Common myeloid progenitor, CD34-positive (primary cell): ENCODE measurements at regions not wholly inside any gene's neighbourhood (a gene's known extent, or its start where the extent isn't known, plus 50 kb on each side); places are given as distances from the start of the nearest gene placed in this dataset.

Source experiments
- CTCF ChIA-PET: fragments of 350-600 bp; sonication (Branson Sonifier 250); formaldehyde crosslinking; loops from one replicate; lab custom pipeline; 2021; ENCODE audit warnings: antibody characterized with exemption; lab: Charles Lee
- POLR2A ChIA-PET: fragments of 350-600 bp; sonication (Branson Sonifier 250); formaldehyde crosslinking; loops from one replicate; lab custom pipeline; 2021; ENCODE audit warnings: antibody characterized with exemption; lab: Charles Lee
- DNase-seq, 3 donors: peaks; one replicate each; pipeline versions ENCODE4 v3.0.0 to v3.0.0-alpha.2; 2013
- H3K27ac ChIP-seq, 2 experiments: 1 replicate in 1 of 2; 2 replicates in 1 of 2; pipeline ENCODE4 v1.7.0; 2013; ENCODE audit warnings: inconsistent platforms in 2 of 2, low read length in 2 of 2, mild to moderate bottlenecking in 2 of 2, low read depth in 1 of 2, moderate library complexity in 1 of 2; ENCODE audit not compliant: severe bottlenecking in 2 of 2, insufficient read depth in 1 of 2, poor library complexity in 1 of 2
- H3K27me3 ChIP-seq, 5 experiments: replicated peaks in 2 of 5; 1 replicate in 3 of 5; 2 replicates in 2 of 5; pipeline versions ENCODE4 v1.6.1 to v1.7.0; 2013; ENCODE audit warnings: low read length in 4 of 5, mild to moderate bottlenecking in 2 of 5, moderate library complexity in 2 of 5, inconsistent platforms in 1 of 5; ENCODE audit not compliant: insufficient read depth in 5 of 5, control insufficient read depth in 4 of 5
- H3K36me3 ChIP-seq, 4 experiments: 1 replicate in 2 of 4; 2 replicates in 2 of 4; pipeline versions ENCODE4 v1.6.1 to v1.7.0; 2013; ENCODE audit warnings: low read length in 3 of 4, control low read depth in 1 of 4, mild to moderate bottlenecking in 1 of 4; ENCODE audit not compliant: control insufficient read depth in 4 of 4, insufficient read depth in 4 of 4
- H3K4me1 ChIP-seq, 4 experiments: 1 replicate in 3 of 4; 2 replicates in 1 of 4; pipeline versions ENCODE4 v1.6.1 to v1.7.1; 2013; ENCODE audit warnings: low read length in 3 of 4, mild to moderate bottlenecking in 3 of 4, control low read depth in 1 of 4, inconsistent platforms in 1 of 4, moderate library complexity in 1 of 4; ENCODE audit not compliant: control insufficient read depth in 4 of 4, insufficient read depth in 4 of 4; ENCODE audit errors: control extremely low read depth in 1 of 4
- H3K4me3 ChIP-seq, 7 experiments: 1 replicate in 4 of 7; 2 replicates in 3 of 7; pipeline versions ENCODE4 v1.5.1 to v1.7.0; 2013; ENCODE audit warnings: mild to moderate bottlenecking in 7 of 7, low read length in 6 of 7, moderate library complexity in 6 of 7, inconsistent platforms in 2 of 7, low read depth in 2 of 7, control low read depth in 1 of 7; ENCODE audit not compliant: insufficient read depth in 4 of 7, control insufficient read depth in 1 of 7; ENCODE audit errors: extremely low read depth in 1 of 7
- H3K9me3 ChIP-seq, 5 experiments: 1 replicate in 4 of 5; 2 replicates in 1 of 5; pipeline versions ENCODE4 v1.6.1 to v1.7.1; 2013; ENCODE audit warnings: low read length in 4 of 5, mild to moderate bottlenecking in 2 of 5, inconsistent platforms in 1 of 5, low read depth in 1 of 5, moderate library complexity in 1 of 5; ENCODE audit not compliant: control insufficient read depth in 4 of 5, insufficient read depth in 2 of 5; ENCODE audit errors: control extremely low read depth in 1 of 5
- WGBS: methylation state at CpG from one replicate; pipeline ENCODE4 v1.1.5; 2013; ENCODE audit not compliant: insufficient coverage; 5-methylcytosine and 5-hydroxymethylcytosine counted together

GRCh38 chr14:22500954-22501726 lies 87.9 kb downstream of the DAD1 start:
- 92% methylated on average over 5 of the region's 10 CpGs for WGBS
- Histone ChIP-seq H3K4me3 (no peak overlapping the region), H3K36me3 (no peaks in the 10 kb centered on the region), H3K4me1 (peaks cover 0 to 17% (median 10%) of the 10 kb centered on the region in 4 experiments), H3K27ac (no peak overlapping the region), H3K27me3 (peaks cover 0 to 2% (median 2%) of the 10 kb centered on the region in 5 experiments), H3K9me3 (no peaks in the 10 kb centered on the region)
- ChIA-PET POLR2A (no interaction called here), CTCF (interaction anchor here (0.8 to 2.4 kb wide), 8 partner anchors 9 to 69 kb away, joined by 3 to 7 read pairs (median 3); no protein-coding TSS in a partner anchor)
- DNase-seq: no peak

DNA sequence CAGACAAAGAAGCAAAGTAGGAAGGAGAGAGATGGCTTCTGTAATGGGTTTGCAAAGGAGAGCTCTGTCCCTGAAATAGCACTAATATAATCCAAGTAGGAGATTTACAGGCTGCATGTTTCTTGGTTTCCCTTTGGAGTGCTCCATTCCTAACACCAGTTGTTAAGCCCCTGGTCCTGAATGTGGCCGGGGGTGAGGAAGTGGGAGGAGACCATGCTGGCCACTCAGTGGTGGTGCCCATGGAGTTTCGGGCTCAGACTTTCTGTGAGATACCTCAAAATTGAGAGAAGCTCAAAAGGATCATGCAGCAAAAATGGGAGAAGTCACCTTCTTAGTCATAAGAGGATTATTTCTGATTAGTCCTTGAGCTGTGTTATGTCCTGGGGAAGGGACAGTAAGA lies 88.5 kb downstream of the DAD1 start:
- H3K27ac ChIP-seq: no peak overlapping the region
- no peaks in the 10 kb centered on the region for H3K9me3 ChIP-seq
- peaks cover 0 to 17% (median 10%) of the 10 kb centered on the region in 4 experiments for H3K4me1 ChIP-seq
- CTCF ChIA-PET: interaction anchor here (0.8 to 2.4 kb wide), 8 partner anchors 10 to 400 kb away, joined by 3 to 7 read pairs (median 3); no protein-coding TSS in a partner anchor
- no peaks in the 10 kb centered on the region for H3K36me3 ChIP-seq
- WGBS: 91% methylated on average over 2 of the region's 2 CpGs
- peaks cover 0 to 4% (median 2%) of the 10 kb centered on the region in 5 experiments for H3K27me3 ChIP-seq
- no peak for DNase-seq
- H3K4me3 ChIP-seq: no peak overlapping the region
- POLR2A ChIA-PET: no interaction called here

DNA sequence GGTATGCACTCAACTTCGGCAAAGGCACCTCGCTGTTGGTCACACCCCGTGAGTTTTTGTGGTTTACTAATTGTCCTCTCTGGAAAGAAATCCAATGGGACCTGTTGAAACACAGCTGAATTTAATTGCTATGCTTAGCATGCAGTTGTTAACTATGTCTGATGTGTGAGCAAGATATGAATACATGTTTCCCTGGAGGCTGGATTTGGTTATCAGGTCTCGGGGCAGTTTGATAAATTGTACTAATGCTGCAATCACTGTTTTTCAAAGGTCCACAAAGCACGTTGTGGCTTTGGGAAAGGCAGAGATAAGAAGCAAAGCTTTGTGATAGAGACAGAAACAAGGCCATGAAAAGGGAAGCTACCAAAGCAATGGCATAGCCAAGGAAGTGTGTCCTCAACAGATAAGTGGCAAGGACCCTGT lies 91.3 kb downstream of the DAD1 start:
- Histone ChIP-seq H3K27ac (no peak overlapping the region), H3K9me3 (no peaks in the 10 kb centered on the region), H3K36me3 (no peaks in the 10 kb centered on the region), H3K4me1 (peaks cover 0 to 17% (median 10%) of the 10 kb centered on the region in 4 experiments), H3K27me3 (peaks cover 0 to 12% (median 7%) of the 10 kb centered on the region in 5 experiments), H3K4me3 (no peak overlapping the region)
- peak; percentile 83 to 92 (median 84) for DNase-seq
- POLR2A ChIA-PET: interaction anchor here (0.6 kb wide), 1 partner anchor 73 kb away, joined by 3 read pairs; no protein-coding TSS in a partner anchor
- CTCF ChIA-PET: interaction anchor here (1.0 to 2.2 kb wide), 15 partner anchors 9 to 179 kb away, joined by 3 to 11 read pairs (median 4); no protein-coding TSS in a partner anchor
- 13% methylated on average over 5 of the region's 5 CpGs for WGBS

DNA sequence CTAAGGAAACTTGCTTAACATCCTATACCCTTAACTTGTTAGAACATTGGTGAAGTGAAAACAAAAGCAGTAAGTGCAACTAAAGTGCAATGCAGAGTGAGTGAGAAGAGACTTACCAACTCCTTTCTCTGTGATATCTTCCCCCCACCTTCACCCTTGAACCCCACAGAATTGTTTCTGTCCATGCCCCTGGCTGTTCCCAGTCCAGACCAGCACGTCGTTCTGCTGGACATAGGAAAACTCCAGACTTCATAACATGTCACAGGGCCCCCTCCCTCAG lies 91.9 kb downstream of the DAD1 start:
- no peak for DNase-seq
- POLR2A ChIA-PET: no interaction called here
- WGBS: no CpG with 5 or more reads among the region's 2 CpGs
- peaks cover 0 to 13% (median 7%) of the 10 kb centered on the region in 5 experiments for H3K27me3 ChIP-seq
- H3K36me3 ChIP-seq: no peaks in the 10 kb centered on the region
- no peak overlapping the region for H3K27ac ChIP-seq
- H3K4me1 ChIP-seq: peaks cover 0 to 17% (median 10%) of the 10 kb centered on the region in 4 experiments
- no peaks in the 10 kb centered on the region for H3K9me3 ChIP-seq
- H3K4me3 ChIP-seq: no peak overlapping the region
- CTCF ChIA-PET: interaction anchor here (1.0 to 2.2 kb wide), 12 partner anchors 9 to 358 kb away, joined by 3 to 11 read pairs (median 3); no protein-coding TSS in a partner anchor

- Histone ChIP-seq H3K4me3 (no peak overlapping the region), H3K36me3 (no peaks in the 10 kb centered on the region), H3K9me3 (no peaks in the 10 kb centered on the region), H3K27me3 (peaks cover 0 to 23% (median 5%) of the 10 kb centered on the region in 5 experiments), H3K27ac (no peak overlapping the region), H3K4me1 (peaks cover 0 to 17% (median 10%) of the 10 kb centered on the region in 4 experiments)
- ChIA-PET POLR2A (no interaction called here), CTCF (interaction anchor here (0.8 to 1.0 kb wide), 2 partner anchors 105 to 110 kb away, joined by 3 read pairs; no protein-coding TSS in a partner anchor)
- DNase-seq: no peak
- 98% methylated on average over 5 of the region's 5 CpGs for WGBS
These were observed 94.4 kb downstream of the DAD1 start for GRCh38 chr14:22494486-22495135.

- DNase-seq: no peak
- peaks cover 0 to 23% (median 5%) of the 10 kb centered on the region in 5 experiments for H3K27me3 ChIP-seq
- CTCF ChIA-PET: interaction anchor here (0.8 to 1.2 kb wide), 6 partner anchors 11 to 109 kb away, joined by 3 to 4 read pairs (median 3); no protein-coding TSS in a partner anchor
- no peak overlapping the region for H3K4me3 ChIP-seq
- POLR2A ChIA-PET: no interaction called here
- no peak overlapping the region for H3K27ac ChIP-seq
- no peaks in the 10 kb centered on the region for H3K36me3 ChIP-seq
- H3K9me3 ChIP-seq: no peaks in the 10 kb centered on the region
- 100% methylated on average over 2 of the region's 2 CpGs for WGBS
- peaks cover 0 to 17% (median 10%) of the 10 kb centered on the region in 4 experiments for H3K4me1 ChIP-seq
These were observed 95.3 kb downstream of the DAD1 start for GRCh38 chr14:22493753-22494152.
